IMR-90 (cell line): ENCODE measurements at regions not wholly inside any gene's neighbourhood (a gene's known extent, or its start where the extent isn't known, plus 50 kb on each side); places are given as distances from the start of the nearest gene placed in this dataset.

ENCODE experiments used
- ATAC-seq: fragments of 200-7000 bp; cut with Tn5 transposase; 2 replicates; pipeline ENCODE4 v1.9.1; 2020; ENCODE audit warnings: low read depth, mild to moderate bottlenecking, moderate library complexity
- BruUV-seq: library from RNA; stranded (reverse); fragments of 400-500 nt; replicated peaks from 2 replicates; lab custom pipeline; 2021; lab: Mats Ljungman, UMichigan
- CTCF ChIA-PET: fragments of 300-600 bp; formaldehyde crosslinking; extraction: SDS; loops from one replicate; lab custom pipeline; 2021; ENCODE audit warnings: antibody characterized with exemption; lab: Yijun Ruan, JAX
- POLR2A ChIA-PET: fragments of 300-600 bp; sonication (Branson Sonifier 250); formaldehyde crosslinking; loops from one replicate; lab custom pipeline; 2022; ENCODE audit warnings: antibody characterized with exemption; ENCODE audit not compliant: unreplicated experiment; lab: Charles Lee
- DNase-seq: peaks from one replicate; pipeline ENCODE4 v3.0.0; 2013
- H2AFZ ChIP-seq: replicated peaks from 2 replicates; pipeline ENCODE3; 2013; ENCODE audit warnings: low read length, mild to moderate bottlenecking; ENCODE audit not compliant: poor library complexity
- H2AK5ac ChIP-seq: 2 replicates; pipeline ENCODE4 v1.6.1; 2013; ENCODE audit warnings: low read depth, low read length, inconsistent platforms
- H2AK9ac ChIP-seq: replicated peaks from 2 replicates; pipeline ENCODE3; 2013; ENCODE audit warnings: mild to moderate bottlenecking, low read depth, low read length, moderate library complexity; ENCODE audit not compliant: poor library complexity
- H2BK120ac ChIP-seq: 2 replicates; pipeline ENCODE4 v1.6.1; 2013; ENCODE audit warnings: low read depth, low read length, inconsistent platforms
- H2BK15ac ChIP-seq: 3 replicates; pipeline ENCODE4 v1.6.1; 2013; ENCODE audit warnings: low read depth, low read length, inconsistent platforms
- H2BK20ac ChIP-seq: 2 replicates; pipeline ENCODE4 v1.6.1; 2013; ENCODE audit warnings: low read depth, mild to moderate bottlenecking, inconsistent platforms, low read length, moderate library complexity
- H2BK5ac ChIP-seq: 2 replicates; pipeline ENCODE4 v1.6.1; 2013; ENCODE audit warnings: mild to moderate bottlenecking, low read depth, low read length, inconsistent platforms; ENCODE audit not compliant: poor library complexity, severe bottlenecking
- H3K14ac ChIP-seq: replicated peaks from 2 replicates; pipeline ENCODE4 v1.6.1; 2013; ENCODE audit warnings: low read depth, low read length, inconsistent platforms
- H3K18ac ChIP-seq: 2 replicates; pipeline ENCODE4 v1.6.1; 2013; ENCODE audit warnings: low read depth, low read length, control low read depth
- H3K23ac ChIP-seq: 2 replicates; pipeline ENCODE4 v1.6.1; 2013; ENCODE audit warnings: low read depth, low read length, inconsistent platforms
- H3K27ac ChIP-seq: 2 replicates; pipeline ENCODE4 v1.5.1; 2013; ENCODE audit warnings: mild to moderate bottlenecking, control low read depth, low read length; ENCODE audit not compliant: insufficient read depth
- H3K27me3 ChIP-seq: 2 replicates; pipeline ENCODE4 v1.6.1; 2013; ENCODE audit warnings: low read length; ENCODE audit not compliant: control insufficient read depth, insufficient read depth
- H3K36me3 ChIP-seq: 2 replicates; pipeline ENCODE4 v1.6.1; 2013; ENCODE audit warnings: low read length, mixed read lengths; ENCODE audit not compliant: control insufficient read depth, insufficient read depth
- H3K4ac ChIP-seq: 2 replicates; pipeline ENCODE4 v1.6.1; 2013; ENCODE audit warnings: low read depth, low read length, inconsistent platforms
- H3K4me1 ChIP-seq: 2 replicates; pipeline ENCODE4 v1.6.1; 2013; ENCODE audit warnings: low read length, mixed read lengths; ENCODE audit not compliant: control insufficient read depth, insufficient read depth
- H3K4me2 ChIP-seq: 2 replicates; pipeline ENCODE4 v1.6.1; 2013; ENCODE audit warnings: low read depth, mild to moderate bottlenecking, control low read depth, low read length, moderate library complexity
- H3K4me3 ChIP-seq: 2 replicates; pipeline ENCODE4 v1.5.1; 2013; ENCODE audit warnings: low read depth, mild to moderate bottlenecking, control low read depth, low read length, moderate library complexity; ENCODE audit not compliant: insufficient read depth
- H3K56ac ChIP-seq: 2 replicates; pipeline ENCODE4 v1.6.1; 2013; ENCODE audit warnings: low read length, inconsistent platforms; ENCODE audit not compliant: insufficient read depth; ENCODE audit errors: extremely low read depth
- H3K79me1 ChIP-seq, 2 experiments: 2 replicates each; pipeline ENCODE4 v1.6.1; 2013; ENCODE audit warnings: low read length in 2 of 2, inconsistent platforms in 1 of 2, low read depth in 1 of 2
- H3K9ac ChIP-seq: 2 replicates; pipeline ENCODE4 v1.6.1; 2013; ENCODE audit warnings: low read depth, low read length, control low read depth
- H3K9me1 ChIP-seq: 2 replicates; pipeline ENCODE4 v1.6.1; 2013; ENCODE audit warnings: low read length, inconsistent platforms; ENCODE audit not compliant: insufficient read depth
- H3K9me3 ChIP-seq: 2 replicates; pipeline ENCODE4 v1.6.1; 2013; ENCODE audit warnings: low read length; ENCODE audit not compliant: control insufficient read depth, insufficient read depth
- H4K20me1 ChIP-seq: 2 replicates; pipeline ENCODE4 v1.6.1; 2013; ENCODE audit warnings: low read length, inconsistent platforms; ENCODE audit not compliant: insufficient read depth
- H4K5ac ChIP-seq: 2 replicates; pipeline ENCODE4 v1.6.1; 2013; ENCODE audit warnings: mild to moderate bottlenecking, low read depth, low read length, control low read depth
- H4K8ac ChIP-seq, 2 experiments: 2 replicates each; pipeline ENCODE4 v1.6.1; 2013; ENCODE audit warnings: low read depth in 2 of 2, low read length in 2 of 2, control low read depth in 1 of 2, inconsistent platforms in 1 of 2
- H4K91ac ChIP-seq: 2 replicates; pipeline ENCODE4 v1.6.1; 2013; ENCODE audit warnings: low read depth, low read length, inconsistent platforms; ENCODE audit not compliant: insufficient read depth
- RAD21 ChIP-seq: IDR thresholded peaks from 2 replicates; pipeline ENCODE4 v1.6.1; 2012; ENCODE audit warnings: low read length, improper control_type of control experiment
- WGBS, 2 experiments: methylation state at CpG; one replicate each; pipeline versions ENCODE4 v1.1.5 to v1.1.7; 2013; ENCODE audit warnings: missing lambda C conversion rate in 2 of 2; ENCODE audit not compliant: insufficient read length in 1 of 2; ENCODE audit errors: extremely low coverage in 2 of 2; 5-methylcytosine and 5-hydroxymethylcytosine counted together
- dilution Hi-C: fragments of 300-500 bp; cut with HindIII; formaldehyde crosslinking; loops from one replicate; pipeline ENCODE4 v1.14.3; 2018; ENCODE audit warnings: low sequenced_read_pairs; ENCODE audit not compliant: unreplicated experiment
- in situ Hi-C: fragments of 300-500 bp; cut with MboI; formaldehyde crosslinking; loops from 3 replicates; pipeline ENCODE4 v1.14.3; 2019; ENCODE audit warnings: low sequenced_read_pairs, inconsistent platforms, mixed read lengths
- intact Hi-C: fragments of 100-400 bp; cut with micrococcal nuclease; formaldehyde crosslinking; loops from 2 replicates; pipeline ENCODE4 v1.10.0; 2022

DNA sequence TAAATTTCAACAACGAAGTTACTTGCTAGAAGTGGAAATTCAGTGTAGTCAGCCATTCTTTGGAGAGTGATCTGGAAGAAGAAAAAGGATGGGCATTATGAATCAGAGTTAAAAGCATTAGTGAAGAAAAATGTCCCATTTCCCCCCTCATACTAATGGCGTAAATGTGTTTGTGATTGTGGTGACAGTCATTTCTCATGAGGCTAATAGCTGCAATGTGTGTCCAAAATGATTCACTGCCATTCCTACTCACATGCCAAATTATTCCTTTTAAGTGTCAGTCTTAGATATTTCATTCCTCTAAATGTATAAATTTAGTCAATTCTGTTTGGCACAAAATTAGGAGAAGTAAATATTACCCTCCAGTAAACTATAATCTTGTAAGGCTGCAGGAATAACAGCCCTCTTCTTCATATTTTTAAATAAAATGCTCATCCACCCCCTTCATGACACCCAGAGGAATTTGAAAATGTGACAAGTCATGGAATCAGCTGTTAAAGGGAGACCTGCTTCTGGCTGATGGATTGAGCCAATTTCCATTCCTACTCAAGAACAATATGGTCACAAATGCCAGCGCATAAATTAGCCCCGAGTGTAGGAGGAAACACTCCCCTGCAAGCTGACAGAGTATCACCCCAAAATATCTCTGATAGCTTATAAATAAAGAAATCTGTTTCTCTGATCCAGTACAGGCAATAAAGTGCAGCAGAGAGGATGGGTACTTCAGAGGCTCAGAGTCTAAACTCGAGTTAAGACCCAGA is 912.3 kb upstream of the SEL1L start:
- no peak overlapping the region for H3K4ac ChIP-seq
- DNase-seq, result no peak
- H3K27ac ChIP-seq, result no peak overlapping the region
- no peak overlapping the region for H2AK9ac ChIP-seq
- H3K4me1 ChIP-seq, result no peaks in the 10 kb centered on the region
- no peak overlapping the region for H3K4me2 ChIP-seq
- no peak overlapping the region for H2BK120ac ChIP-seq
- TF ChIP-seq RAD21, result no peak
- H3K36me3 ChIP-seq, result no peaks in the 10 kb centered on the region
- no peaks in the 10 kb centered on the region for H3K9me1 ChIP-seq
- no peak overlapping the region for H3K56ac ChIP-seq
- H4K91ac ChIP-seq, result no peak overlapping the region
- no peaks in the 10 kb centered on the region for H3K27me3 ChIP-seq
- H3K9ac ChIP-seq, result no peak overlapping the region
- POLR2A ChIA-PET, result no interaction called here
- dilution Hi-C loops (no loop called here), intact Hi-C loops (no loop called here), in situ Hi-C loops (no loop called here)
- H4K8ac ChIP-seq, result no peak overlapping the region
- H3K9me3 ChIP-seq, result peaks cover 6% of the 10 kb centered on the region
- no peak overlapping the region for H3K14ac ChIP-seq
- CTCF ChIA-PET, result interaction anchor here (0.6 kb wide), 1 partner anchor 14 kb away, joined by 3 read pairs; no protein-coding TSS in a partner anchor
- no peaks in the 10 kb centered on the region for H4K20me1 ChIP-seq
- no peak overlapping the region for H3K23ac ChIP-seq
- no peak overlapping the region for H4K5ac ChIP-seq
- H2AFZ ChIP-seq, result no peak overlapping the region
- no peak overlapping the region for H2BK15ac ChIP-seq
- no peak overlapping the region for H3K18ac ChIP-seq
- no peak overlapping the region for H2BK5ac ChIP-seq
- H3K4me3 ChIP-seq, result no peak overlapping the region
- H3K79me1 ChIP-seq, result no peaks in the 10 kb centered on the region
- no peak overlapping the region for H2AK5ac ChIP-seq
- no CpG with 5 or more reads among the region's 5 CpGs for whole genome bisulfite sequencing, 2 experiments
- no peak overlapping the region for H2BK20ac ChIP-seq
- no peak for ATAC-seq
- no TSS peak for BruUV-seq
